ENCODE measurements at regions not wholly inside any gene's neighbourhood (a gene's known extent, or its start where the extent isn't known, plus 50 kb on each side); places are given as distances from the start of the nearest gene placed in this dataset.
"Not testable (repeated sequence)": the region's sequence is repeated elsewhere in the genome, so short reads cannot be mapped to it uniquely, and the experiment has no call there.

DNA sequence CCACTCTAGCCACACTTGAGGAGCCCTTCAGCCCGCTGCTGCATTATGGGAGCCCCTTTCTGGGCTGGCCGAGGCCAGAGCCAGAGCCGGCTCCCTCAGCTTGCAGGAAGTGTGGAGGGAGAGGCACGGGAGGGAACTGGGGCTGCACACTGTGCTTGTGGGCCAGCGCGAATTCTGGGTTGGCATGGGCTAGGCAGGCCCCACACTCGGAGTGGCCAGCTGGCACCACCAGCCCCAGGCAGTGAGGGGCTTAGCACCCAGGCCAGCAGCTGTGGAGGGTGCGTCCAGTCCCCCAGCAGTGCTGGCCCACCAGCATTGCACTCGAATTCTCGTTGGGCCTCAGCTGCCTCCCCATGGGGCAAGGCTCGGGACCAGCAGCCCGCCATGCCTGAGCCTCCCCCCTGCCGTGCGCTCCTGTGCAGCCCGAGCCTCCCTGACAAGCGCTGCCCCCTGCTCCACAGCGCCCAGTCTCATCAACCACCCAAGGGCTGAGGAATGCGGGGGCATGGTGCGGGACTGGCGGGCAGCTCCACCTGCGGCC lies 785.9 kb upstream of the TPTE start:
- no peak overlapping the region for H3K27ac Mint-ChIP-seq
- peaks cover 0 to 10% (median 0%) of the 10 kb centered on the region in 3 donors for H3K9me3 Mint-ChIP-seq
- H3K27me3 Mint-ChIP-seq, result no peaks in the 10 kb centered on the region
- no peaks in the 10 kb centered on the region for H3K4me1 Mint-ChIP-seq
- no peaks in the 10 kb centered on the region for H3K36me3 Mint-ChIP-seq
- H3K4me3 Mint-ChIP-seq, result no peak overlapping the region

DNA sequence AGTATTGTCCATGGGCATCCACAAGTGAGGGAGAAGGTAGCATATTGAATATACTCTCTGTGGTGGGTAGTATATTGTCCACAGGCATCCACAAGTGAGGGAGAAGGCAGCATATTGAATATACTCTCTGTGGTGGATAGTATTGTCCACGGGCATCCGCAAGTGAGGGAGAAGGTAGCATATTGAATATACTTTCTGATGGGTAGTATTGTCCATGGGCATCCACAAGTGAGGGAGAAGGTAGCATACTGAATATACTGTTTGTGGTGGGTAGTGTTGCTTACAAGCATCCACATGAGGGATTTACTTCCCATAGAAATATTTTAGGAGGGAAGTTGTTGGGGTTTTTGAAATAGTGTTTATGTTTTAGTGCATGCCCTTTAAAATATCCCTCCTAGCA lies 784.1 kb upstream of the TPTE start:
- H3K27ac Mint-ChIP-seq, H3K36me3 Mint-ChIP-seq, H3K27me3 Mint-ChIP-seq, H3K4me1 Mint-ChIP-seq, H3K4me3 Mint-ChIP-seq: not testable (repeated sequence)
- peaks cover 0 to 14% (median 0%) of the 10 kb centered on the region in 3 donors for H3K9me3 Mint-ChIP-seq

DNA sequence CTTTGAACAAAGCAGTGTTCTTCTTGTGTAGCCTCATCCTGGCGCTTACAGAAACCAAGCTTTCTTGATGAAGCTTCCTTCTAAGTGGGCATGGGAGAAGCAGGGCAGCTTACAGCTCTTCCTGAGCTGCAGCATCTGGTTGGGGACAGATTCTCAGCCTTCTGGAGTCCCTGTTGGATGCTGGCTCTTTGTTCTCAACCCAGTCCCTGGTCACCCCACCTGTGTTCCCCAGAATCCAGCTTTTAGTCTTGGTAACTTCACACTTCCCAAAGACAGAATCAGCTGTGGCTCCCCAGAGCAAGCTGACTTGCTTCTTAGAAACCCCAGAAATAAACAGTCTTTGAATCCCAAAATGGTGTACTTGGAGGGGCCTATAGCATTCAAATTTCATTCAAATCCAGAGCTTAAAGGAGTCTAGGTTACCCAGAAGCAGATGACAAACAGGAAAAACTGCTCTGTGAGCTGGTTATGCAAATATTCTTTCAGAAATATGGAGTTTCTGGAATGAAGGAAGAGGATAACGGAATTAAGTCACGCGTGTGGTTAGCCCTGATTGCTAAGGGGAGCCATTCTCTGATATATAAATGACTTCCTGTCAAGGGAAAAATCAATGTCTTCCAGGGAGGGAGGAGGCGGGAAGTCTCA lies 783.4 kb upstream of the TPTE start:
- H3K36me3 Mint-ChIP-seq, H3K4me3 Mint-ChIP-seq, H3K27ac Mint-ChIP-seq, H3K4me1 Mint-ChIP-seq, H3K27me3 Mint-ChIP-seq: not testable (repeated sequence)
- H3K9me3 Mint-ChIP-seq, result peaks cover 0 to 14% (median 0%) of the 10 kb centered on the region in 3 donors

DNA sequence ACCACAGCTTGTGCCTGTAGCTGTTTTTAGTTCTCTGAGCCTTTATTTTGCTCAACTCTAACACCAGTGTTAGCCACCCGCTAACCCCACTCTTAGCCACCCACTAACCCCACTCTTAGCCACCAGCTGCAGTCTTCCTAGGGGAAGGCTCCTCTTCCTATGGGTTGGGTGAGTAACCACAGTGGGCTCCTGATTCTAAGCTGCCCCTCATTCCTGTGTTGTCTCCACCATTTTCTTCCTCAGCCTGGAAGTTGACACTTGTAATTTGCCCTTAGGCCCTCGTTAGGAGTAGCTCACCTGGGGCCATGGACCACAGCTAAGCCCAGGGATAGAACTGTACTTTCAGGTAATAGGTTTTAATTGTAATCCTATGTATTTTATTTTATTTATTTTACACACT lies 782.9 kb upstream of the TPTE start:
- H3K9me3 Mint-ChIP-seq, result peaks cover 0 to 14% (median 0%) of the 10 kb centered on the region in 3 donors
- H3K27ac Mint-ChIP-seq, result no peak overlapping the region
- no peaks in the 10 kb centered on the region for H3K4me1 Mint-ChIP-seq
- no peak overlapping the region for H3K4me3 Mint-ChIP-seq
- H3K27me3 Mint-ChIP-seq, result no peaks in the 10 kb centered on the region
- H3K36me3 Mint-ChIP-seq, result no peaks in the 10 kb centered on the region

DNA sequence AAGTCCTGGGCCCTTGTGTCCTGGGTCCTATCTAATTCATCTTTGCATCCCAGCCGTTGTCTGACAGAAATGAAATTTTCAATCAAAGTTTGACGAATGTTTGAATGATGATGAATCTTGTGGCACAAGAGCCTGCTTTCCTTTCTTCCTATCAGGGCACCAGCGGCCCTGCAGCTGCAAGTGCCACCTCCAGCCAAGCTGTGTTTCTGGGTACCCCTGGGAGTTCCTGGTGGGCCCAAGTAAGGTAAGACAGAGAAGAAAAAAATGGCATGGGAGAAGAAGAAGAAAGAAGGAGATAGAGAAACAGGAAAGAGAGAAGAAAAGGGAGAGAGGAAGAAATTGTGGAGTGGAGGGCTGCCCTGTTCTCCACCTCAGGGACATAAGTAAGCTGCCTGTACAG lies 782.1 kb upstream of the TPTE start:
- H3K27ac Mint-ChIP-seq, result no peak overlapping the region
- no peaks in the 10 kb centered on the region for H3K4me1 Mint-ChIP-seq
- no peak overlapping the region for H3K4me3 Mint-ChIP-seq
- no peaks in the 10 kb centered on the region for H3K27me3 Mint-ChIP-seq
- H3K36me3 Mint-ChIP-seq, result no peaks in the 10 kb centered on the region
- H3K9me3 Mint-ChIP-seq, result peaks cover 0 to 14% (median 0%) of the 10 kb centered on the region in 3 donors

DNA sequence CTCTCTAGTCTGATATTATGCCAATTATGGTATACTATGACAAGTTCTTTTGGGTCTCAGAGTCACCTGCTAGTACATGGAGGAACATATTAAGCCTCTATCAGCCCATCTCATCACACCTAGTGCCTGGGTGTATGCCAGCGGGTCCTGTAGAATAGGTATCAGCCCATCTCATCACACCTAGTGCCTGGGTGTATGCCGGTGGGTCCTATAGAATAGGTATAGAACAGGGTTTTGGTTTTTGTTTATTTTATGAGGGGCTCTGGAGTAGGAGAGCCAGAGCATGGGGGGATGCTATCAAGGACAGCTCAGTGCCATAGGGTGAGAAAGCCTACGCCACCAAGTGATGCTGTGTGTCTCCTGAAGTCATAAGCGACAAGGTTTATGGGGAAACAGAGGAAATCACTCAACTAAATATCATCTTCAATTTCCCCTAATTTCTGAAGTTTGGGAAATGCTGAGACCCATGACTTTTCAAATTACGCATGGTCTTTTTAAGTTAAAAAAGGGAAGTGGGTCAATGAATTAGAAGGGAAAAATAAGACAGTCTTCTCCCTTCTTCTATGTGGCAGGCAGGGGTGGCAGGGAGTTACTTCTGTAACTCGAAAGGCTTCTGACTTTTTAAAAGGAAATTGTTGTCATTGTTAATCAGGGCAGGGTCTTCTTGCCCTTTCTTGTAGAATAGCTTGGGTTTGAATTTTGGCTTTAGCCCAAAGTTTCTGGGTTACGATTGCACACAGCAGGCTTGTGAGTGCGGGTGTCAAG lies 781.0 kb upstream of the TPTE start:
- H3K27me3 Mint-ChIP-seq, H3K36me3 Mint-ChIP-seq, H3K4me3 Mint-ChIP-seq, H3K4me1 Mint-ChIP-seq, H3K27ac Mint-ChIP-seq: not testable (repeated sequence)
- H3K9me3 Mint-ChIP-seq, result peaks cover 0 to 14% (median 0%) of the 10 kb centered on the region in 3 donors

DNA sequence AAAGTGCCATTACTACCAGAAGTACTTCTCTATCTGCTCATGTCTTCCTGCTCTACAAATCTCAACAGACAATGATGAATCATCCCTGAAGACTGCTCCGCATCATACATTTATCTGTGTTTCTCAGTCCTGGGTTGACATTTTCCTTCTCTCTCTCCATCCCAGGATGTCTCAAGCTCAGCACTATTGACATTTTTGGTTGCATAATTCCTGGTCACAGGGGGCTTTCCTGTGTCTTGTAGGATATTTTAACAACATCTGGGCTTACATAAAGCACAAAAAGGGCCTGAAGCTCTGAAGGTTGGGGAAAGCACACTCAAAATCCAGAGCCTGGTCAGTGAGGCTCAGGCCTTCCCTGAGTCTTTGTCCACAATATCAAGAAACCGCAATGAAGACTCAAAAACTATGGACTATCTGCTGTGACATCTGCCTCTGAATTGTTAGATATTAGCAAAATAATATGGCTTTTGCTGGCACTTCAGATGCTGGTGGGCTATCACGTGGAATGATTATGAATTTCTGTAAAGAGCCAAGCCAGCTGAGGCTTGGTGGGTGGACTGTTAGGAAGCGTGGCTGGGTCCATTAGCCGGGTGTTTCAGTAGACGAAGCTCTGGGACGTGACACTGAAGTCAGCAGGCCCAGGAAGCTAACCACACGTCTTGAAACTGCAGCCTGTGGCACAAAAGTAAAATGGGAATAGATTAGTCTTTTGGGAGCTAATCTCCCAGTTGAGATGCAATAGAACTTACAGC lies 780.2 kb upstream of the TPTE start:
- H3K9me3 Mint-ChIP-seq, result peaks cover 0 to 14% (median 0%) of the 10 kb centered on the region in 3 donors
- not testable (repeated sequence) for H3K4me1 Mint-ChIP-seq, H3K4me3 Mint-ChIP-seq, H3K27ac Mint-ChIP-seq, H3K27me3 Mint-ChIP-seq, H3K36me3 Mint-ChIP-seq

DNA sequence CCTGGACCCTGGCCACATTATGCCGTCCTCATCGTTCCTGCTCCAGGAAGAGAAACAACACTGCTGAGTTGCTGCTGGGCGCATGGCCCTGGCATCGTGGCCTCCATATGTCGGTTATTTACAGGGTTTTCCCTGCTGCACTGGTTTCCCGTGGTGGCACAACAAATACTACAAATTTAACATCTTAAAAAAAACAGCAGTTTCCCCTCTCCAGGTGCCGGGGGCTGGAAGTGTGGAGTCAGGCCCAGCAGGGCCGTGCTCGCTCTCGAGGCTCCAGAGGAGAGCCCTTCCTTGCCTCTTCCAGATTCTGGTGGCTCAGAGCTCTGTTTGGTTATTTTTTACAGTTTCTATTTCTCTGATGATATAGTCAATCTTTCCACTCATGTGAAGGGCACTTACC lies 777.8 kb upstream of the TPTE start:
- not testable (repeated sequence) for H3K27me3 Mint-ChIP-seq, H3K9me3 Mint-ChIP-seq, H3K4me3 Mint-ChIP-seq, H3K36me3 Mint-ChIP-seq, H3K27ac Mint-ChIP-seq, H3K4me1 Mint-ChIP-seq

DNA sequence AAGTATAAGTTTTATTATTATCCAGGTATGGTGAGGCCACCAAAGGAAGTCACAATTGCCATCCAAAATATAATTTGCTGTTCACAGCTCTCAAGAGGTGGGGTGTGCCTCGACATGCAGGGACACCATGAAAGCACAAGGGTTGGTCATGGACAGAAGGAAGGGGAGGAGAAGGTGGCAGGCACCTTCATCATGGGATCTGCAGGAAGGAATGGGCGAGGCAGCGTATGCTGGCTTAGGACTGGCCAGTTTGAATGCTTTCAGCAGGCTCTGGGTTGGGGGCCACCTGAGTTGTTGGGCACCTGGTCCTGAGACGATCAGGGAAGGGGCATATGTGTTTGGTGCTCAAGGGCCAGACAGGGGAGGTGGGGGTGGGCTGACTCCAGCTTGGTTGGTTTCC lies 777.2 kb upstream of the TPTE start:
- not testable (repeated sequence) for H3K27ac Mint-ChIP-seq, H3K27me3 Mint-ChIP-seq

DNA sequence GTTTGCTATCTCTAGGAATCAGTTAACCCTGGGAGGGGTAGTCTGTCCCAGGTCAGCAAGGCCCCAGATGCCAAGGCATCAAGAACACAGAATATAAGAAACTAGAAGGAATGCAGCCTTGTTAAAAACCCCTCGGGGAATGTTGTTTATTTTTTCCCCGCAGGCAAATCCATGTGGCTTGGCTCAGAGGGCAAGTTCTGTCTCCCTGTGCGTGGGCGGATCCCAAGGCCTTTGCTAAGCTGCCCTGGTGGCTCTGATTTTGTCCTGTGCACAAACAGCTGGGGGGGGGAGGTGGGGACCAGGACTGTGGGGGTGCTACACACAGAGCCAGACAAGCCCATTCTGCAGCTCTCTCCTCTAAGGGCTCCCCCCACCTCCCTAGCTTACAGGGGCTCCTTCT lies 776.8 kb upstream of the TPTE start:
- not testable (repeated sequence) for H3K27me3 Mint-ChIP-seq, H3K4me3 Mint-ChIP-seq

More for the DNA sequence above, 777.2 kb upstream of the TPTE start:
- H3K4me3 Mint-ChIP-seq, H3K36me3 Mint-ChIP-seq, H3K4me1 Mint-ChIP-seq, H3K9me3 Mint-ChIP-seq: not testable (repeated sequence)

DNA sequence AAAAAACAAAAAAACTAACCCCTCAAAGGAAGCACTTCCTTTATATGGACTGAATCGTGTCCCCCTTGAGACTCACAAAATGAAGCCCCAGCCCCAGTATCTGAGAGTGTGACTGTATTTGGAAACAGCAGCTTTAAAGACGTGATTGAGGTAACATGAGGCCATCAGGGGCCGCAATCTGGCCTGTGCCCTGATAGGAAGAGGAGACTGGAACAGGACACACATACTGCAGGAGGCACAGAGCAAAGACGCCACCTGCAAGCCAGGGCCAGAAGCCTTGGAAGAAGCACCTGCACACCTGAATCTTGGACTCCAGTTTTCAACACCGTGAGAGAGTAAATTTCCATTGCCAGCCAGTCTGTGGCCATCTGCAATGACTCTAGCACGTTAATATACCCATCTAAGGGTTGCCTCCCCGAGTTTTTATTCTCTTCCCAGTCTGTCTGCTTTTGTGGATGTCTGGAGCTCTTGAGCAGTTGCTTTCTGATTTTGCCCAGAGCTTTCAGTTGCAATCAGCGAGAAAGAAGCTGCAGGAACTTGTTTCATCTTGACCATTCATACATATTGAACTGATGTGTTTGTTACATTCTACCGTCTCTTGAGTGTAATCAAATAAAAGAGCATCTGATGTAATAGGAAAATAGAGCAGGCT lies 775.8 kb upstream of the TPTE start:
- H3K9me3 Mint-ChIP-seq, H3K27ac Mint-ChIP-seq, H3K4me1 Mint-ChIP-seq, H3K4me3 Mint-ChIP-seq, H3K27me3 Mint-ChIP-seq, H3K36me3 Mint-ChIP-seq: not testable (repeated sequence)

More for the DNA sequence above, 776.8 kb upstream of the TPTE start:
- not testable (repeated sequence) for H3K9me3 Mint-ChIP-seq, H3K36me3 Mint-ChIP-seq, H3K4me1 Mint-ChIP-seq, H3K27ac Mint-ChIP-seq

DNA sequence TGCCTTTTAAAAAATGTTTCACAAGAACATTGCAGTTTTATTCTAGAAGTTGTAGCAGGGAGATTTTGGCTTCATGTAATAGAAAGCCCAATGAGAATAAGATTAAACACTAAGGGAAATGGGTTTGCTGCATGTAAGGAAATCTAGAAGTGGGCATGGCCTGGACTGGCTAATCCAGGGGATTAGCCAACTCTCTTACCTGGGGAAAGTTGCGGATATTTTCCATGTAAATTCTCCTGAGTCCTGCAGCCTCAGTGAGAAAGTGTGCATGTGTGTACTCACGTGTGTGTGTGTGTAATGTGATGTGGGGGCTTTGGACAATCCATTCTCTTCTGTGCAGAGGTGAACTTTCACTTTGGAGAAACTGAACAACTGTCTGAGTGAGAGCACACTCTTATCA lies 775.1 kb upstream of the TPTE start:
- not testable (repeated sequence) for H3K27me3 Mint-ChIP-seq, H3K27ac Mint-ChIP-seq, H3K9me3 Mint-ChIP-seq, H3K4me1 Mint-ChIP-seq, H3K4me3 Mint-ChIP-seq, H3K36me3 Mint-ChIP-seq

DNA sequence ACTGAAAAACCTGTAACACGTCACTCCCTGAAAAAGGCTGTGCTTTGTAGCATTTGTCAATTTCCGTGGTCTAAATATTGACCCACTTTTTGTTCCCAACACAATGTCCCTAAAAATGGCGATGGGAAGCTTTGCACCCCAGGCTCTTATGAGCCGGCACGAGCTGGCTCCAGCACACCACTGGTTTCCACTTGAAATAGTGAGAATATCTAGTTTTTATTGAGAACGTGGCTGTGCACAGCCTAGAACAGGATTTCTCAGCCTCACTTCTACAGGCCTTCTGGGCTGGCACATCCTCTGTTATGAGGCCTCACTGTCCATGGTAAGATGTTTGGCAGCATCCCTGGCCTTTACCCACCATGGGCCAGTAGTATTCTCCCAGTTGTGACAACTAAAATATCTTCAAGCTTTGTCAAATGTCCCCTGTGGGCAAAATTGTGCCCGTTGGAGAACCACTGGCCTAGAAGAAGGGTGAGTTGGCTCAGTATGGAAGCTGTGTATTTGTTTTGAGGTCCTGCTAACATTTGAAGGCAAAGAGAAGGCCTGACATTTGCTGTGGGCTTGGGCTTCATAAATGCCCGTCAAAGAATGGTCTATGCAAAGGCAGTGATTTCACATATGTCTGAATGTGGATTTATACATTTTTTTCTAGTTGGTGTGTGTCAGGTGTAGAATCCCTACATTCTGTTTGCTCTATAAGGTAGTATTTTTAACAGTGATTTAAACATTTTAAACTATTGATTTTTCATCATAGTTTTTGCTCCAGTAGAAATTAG lies 774.4 kb upstream of the TPTE start:
- H3K9me3 Mint-ChIP-seq, H3K4me3 Mint-ChIP-seq, H3K4me1 Mint-ChIP-seq, H3K27me3 Mint-ChIP-seq, H3K36me3 Mint-ChIP-seq, H3K27ac Mint-ChIP-seq: not testable (repeated sequence)

DNA sequence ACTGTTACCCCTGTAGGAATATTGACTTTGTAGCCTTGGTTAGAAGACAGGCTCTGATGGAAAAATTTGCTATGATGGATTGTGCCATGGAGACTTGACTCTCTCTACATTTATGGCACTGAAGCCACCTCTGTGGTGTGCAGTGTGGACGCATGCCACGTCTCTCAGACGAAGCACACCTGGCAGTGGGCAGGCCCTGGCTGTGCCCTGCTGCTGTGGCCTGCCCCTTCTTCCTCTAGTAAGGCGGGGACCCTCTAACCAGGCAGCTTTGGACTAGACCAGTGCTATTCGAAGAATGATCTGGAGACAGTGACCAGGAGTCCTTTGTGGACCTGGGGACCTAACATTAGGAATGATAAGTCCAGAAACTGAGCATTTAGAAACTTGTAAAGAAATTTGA lies 773.5 kb upstream of the TPTE start:
- not testable (repeated sequence) for H3K27me3 Mint-ChIP-seq, H3K4me1 Mint-ChIP-seq, H3K4me3 Mint-ChIP-seq, H3K27ac Mint-ChIP-seq, H3K9me3 Mint-ChIP-seq, H3K36me3 Mint-ChIP-seq

DNA sequence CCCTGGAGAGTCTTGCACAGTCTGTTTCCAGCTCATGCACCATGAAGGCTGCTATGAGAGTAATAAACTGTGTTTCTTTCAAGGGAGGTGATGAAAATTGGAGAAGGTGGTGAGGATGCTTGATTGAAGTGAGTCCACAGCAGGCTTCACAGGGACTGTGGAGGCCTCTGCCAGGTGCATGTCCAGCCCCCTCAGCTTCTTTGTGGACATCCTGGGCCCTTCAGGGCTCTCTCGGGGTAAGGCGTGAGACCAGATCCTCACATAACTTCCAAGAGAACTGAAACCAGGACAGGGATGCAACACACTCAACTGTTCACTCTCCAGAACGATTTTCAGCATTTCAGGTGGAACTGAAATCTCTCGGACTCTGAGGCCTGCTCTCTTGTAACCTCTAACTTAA lies 772.9 kb upstream of the TPTE start:
- H3K27me3 Mint-ChIP-seq, H3K9me3 Mint-ChIP-seq, H3K4me1 Mint-ChIP-seq, H3K4me3 Mint-ChIP-seq, H3K36me3 Mint-ChIP-seq, H3K27ac Mint-ChIP-seq: not testable (repeated sequence)

All from IgD-negative memory B cell (primary cell).